ENCODE measurements at regions not wholly inside any gene's neighbourhood (a gene's known extent, or its start where the extent isn't known, plus 50 kb on each side); places are given as distances from the start of the nearest gene placed in this dataset.

- TF ChIP-seq HOMEZ (CRISPR knock-in tag; IDR thresholded peaks at IDR 0.05) (no peak), VEZF1 (CRISPR knock-in tag; IDR thresholded peaks at IDR 0.05) (no peak)
Measured at GRCh38 chr4:12116009-12116552, 687.4 kb upstream of the HS3ST1 start (continued).

GRCh38 chr4:12110627-12111026 is 681.9 kb upstream of the HS3ST1 start:
- Histone ChIP-seq H2AFZ (ENCODE audit: low read depth, low read length) (no peak overlapping the region), H3K9me1 (ENCODE audit: control insufficient read depth, insufficient read depth, low read length) (no peaks in the 10 kb centered on the region), H3K79me2 (ENCODE audit: control insufficient read depth, insufficient read depth, low read length) (no peaks in the 10 kb centered on the region), H3K9ac (ENCODE audit: insufficient read depth in 1 of 2, low read depth in 2 of 2, low read length in 2 of 2) (no peak overlapping the region), H3K27ac (ENCODE audit: extremely low read depth, low read depth, low read length) (no peak overlapping the region), H3K27me3 (ENCODE audit: control insufficient read depth in 2 of 2, insufficient read depth in 2 of 2, low read length in 2 of 2) (no peaks in the 10 kb centered on the region), H3K4me2 (ENCODE audit: insufficient read depth, low read length) (no peak overlapping the region), H4K20me1 (replicated peaks; ENCODE audit: control insufficient read depth, insufficient read depth, low read length) (no peaks in the 10 kb centered on the region), H3K36me3 (ENCODE audit: control insufficient read depth, insufficient read depth, low read length) (no peaks in the 10 kb centered on the region), H3K4me3 (no peak overlapping the region), H3K4me1 (replicated peaks in 1 of 2; ENCODE audit: control insufficient read depth in 2 of 2, insufficient read depth in 2 of 2, low read length in 2 of 2) (no peaks in the 10 kb centered on the region), H3K9me3 (replicated peaks; ENCODE audit: control insufficient read depth, insufficient read depth, low read depth, low read length) (peaks cover 2% of the 10 kb centered on the region; the same call in 1 of the 2 replicates)
- ChIA-PET POLR2A (no interaction called here), CTCF (ENCODE audit: low intra/inter-chr PET ratio) (no interaction called here)
- FAIRE-seq (no peak), ATAC-seq (no peak), DNase-seq (ENCODE audit: extremely low read depth in 1 of 4, low spot score in 3 of 4) (no peak)
- no peak for TF ChIP-seq HBP1 (CRISPR knock-in tag; IDR thresholded peaks at IDR 0.05)
- no peak for TF ChIP-seq HMGN3 (IDR thresholded peaks at IDR 0.05; ENCODE audit: borderline replicate concordance, extremely low read depth, insufficient read length, low read depth, low read length)
- no peak for TF ChIP-seq ZNF140 (CRISPR knock-in tag; IDR thresholded peaks at IDR 0.05)
- no peak for TF ChIP-seq SRSF9 (IDR thresholded peaks at IDR 0.05; ENCODE audit: borderline replicate concordance, low read depth, low read length)
- TF ChIP-seq PHB (CRISPR knock-in tag; IDR thresholded peaks at IDR 0.05): no peak
- TF ChIP-seq CC2D1A (IDR thresholded peaks at IDR 0.05): no peak
- TF ChIP-seq SREBF2 (CRISPR knock-in tag; IDR thresholded peaks at IDR 0.05): no peak
- no peak for TF ChIP-seq HIVEP1 (CRISPR knock-in tag; IDR thresholded peaks at IDR 0.05)
- TF ChIP-seq KDM1A (IDR thresholded peaks at IDR 0.05): no peak
- no peak for TF ChIP-seq ZNF121 (CRISPR knock-in tag; conservative IDR thresholded peaks at IDR 0.05)
- no peak for TF ChIP-seq HMG20A (CRISPR knock-in tag; conservative IDR thresholded peaks at IDR 0.05)
- no peak for TF ChIP-seq GMEB1 (CRISPR knock-in tag; IDR thresholded peaks at IDR 0.05)
- TF ChIP-seq MYBL2 (IDR thresholded peaks at IDR 0.05; ENCODE audit: low read depth): no peak
- no peak for TF ChIP-seq MYBL2 (CRISPR knock-in tag; IDR thresholded peaks at IDR 0.05; ENCODE audit: borderline replicate concordance)
- no peak for TF ChIP-seq TRIM28 (IDR thresholded peaks at IDR 0.05)
- WGBS (ENCODE audit: insufficient coverage, low coverage, missing lambda C conversion rate): 0% methylated on average over 3 of the region's 3 CpGs
- intact Hi-C loops (cut with micrococcal nuclease): no loop called here
- no TSS peak for BruUV-seq (replicated peaks)
- in situ Hi-C loops (cut with MboI): no loop called here

All from K562 (cell line).